Osteoblast (primary cell): ENCODE measurements at regions not wholly inside any gene's neighbourhood (a gene's known extent, or its start where the extent isn't known, plus 50 kb on each side); places are given as distances from the start of the nearest gene placed in this dataset.

Source experiments
- DNase-seq: peaks from one replicate; pipeline ENCODE4 v3.0.0; 2011; ENCODE audit warnings: low spot score, mixed read lengths; ENCODE audit not compliant: insufficient read length; ENCODE audit errors: missing footprints
- H2AFZ ChIP-seq: 2 replicates; pipeline ENCODE4 v1.6.0; 2011; ENCODE audit warnings: mild to moderate bottlenecking, low read length
- H3K27ac ChIP-seq: 2 replicates; pipeline ENCODE4 v1.5.1; 2011; ENCODE audit warnings: mild to moderate bottlenecking, low read depth, low read length, moderate library complexity
- H3K27me3 ChIP-seq: 2 replicates; pipeline ENCODE4 v1.6.0; 2012; ENCODE audit warnings: mild to moderate bottlenecking, control low read depth, inconsistent platforms, low read length, moderate library complexity; ENCODE audit not compliant: insufficient read depth
- H3K36me3 ChIP-seq: 2 replicates; pipeline ENCODE4 v1.5.1; 2011; ENCODE audit warnings: mild to moderate bottlenecking, low read length, control low read depth, moderate library complexity; ENCODE audit not compliant: insufficient read depth
- H3K4me1 ChIP-seq: 2 replicates; pipeline ENCODE4 v1.5.1; 2011; ENCODE audit warnings: mild to moderate bottlenecking, low read length, control low read depth, moderate library complexity; ENCODE audit not compliant: insufficient read depth
- H3K4me2 ChIP-seq: 2 replicates; pipeline ENCODE4 v1.6.0; 2011; ENCODE audit warnings: mild to moderate bottlenecking, low read length; ENCODE audit not compliant: insufficient read depth
- H3K4me3 ChIP-seq: fragments of 200-600 bp; sonication (generic); 3 replicates; pipeline ENCODE4 v1.5.1; 2012; ENCODE audit warnings: mild to moderate bottlenecking, low read length, inconsistent platforms; ENCODE audit not compliant: insufficient read depth
- H3K79me2 ChIP-seq: 2 replicates; pipeline ENCODE4 v1.6.0; 2012; ENCODE audit warnings: mild to moderate bottlenecking, low read length, control low read depth, inconsistent platforms; ENCODE audit not compliant: insufficient read depth
- H3K9me3 ChIP-seq: 2 replicates; pipeline ENCODE4 v1.5.1; 2011; ENCODE audit warnings: low read depth, low read length, control low read depth
- H4K20me1 ChIP-seq: 2 replicates; pipeline ENCODE4 v1.6.0; 2012; ENCODE audit warnings: mild to moderate bottlenecking, low read length, control low read depth; ENCODE audit not compliant: insufficient read depth
- CTCF ChIP-seq: IDR thresholded peaks from 2 replicates; pipeline ENCODE4 v1.5.1; 2011; ENCODE audit warnings: mild to moderate bottlenecking, low read depth, low read length, moderate library complexity; ENCODE audit errors: extremely low read depth

- Histone ChIP-seq H3K4me2 (no peak overlapping the region), H2AFZ (peak overlapping the region; percentile 24), H3K27me3 (no peaks in the 10 kb centered on the region), H4K20me1 (no peaks in the 10 kb centered on the region), H3K36me3 (no peaks in the 10 kb centered on the region), H3K27ac (no peak overlapping the region), H3K4me3 (no peak overlapping the region), H3K4me1 (peaks cover 13% of the 10 kb centered on the region), H3K79me2 (no peaks in the 10 kb centered on the region), H3K9me3 (peaks cover 3% of the 10 kb centered on the region)
- TF ChIP-seq CTCF, result no peak
- no peak for DNase-seq
These were observed 234.6 kb downstream of the RAP2B start for GRCh38 chr3:153396581-153396980.

DNA sequence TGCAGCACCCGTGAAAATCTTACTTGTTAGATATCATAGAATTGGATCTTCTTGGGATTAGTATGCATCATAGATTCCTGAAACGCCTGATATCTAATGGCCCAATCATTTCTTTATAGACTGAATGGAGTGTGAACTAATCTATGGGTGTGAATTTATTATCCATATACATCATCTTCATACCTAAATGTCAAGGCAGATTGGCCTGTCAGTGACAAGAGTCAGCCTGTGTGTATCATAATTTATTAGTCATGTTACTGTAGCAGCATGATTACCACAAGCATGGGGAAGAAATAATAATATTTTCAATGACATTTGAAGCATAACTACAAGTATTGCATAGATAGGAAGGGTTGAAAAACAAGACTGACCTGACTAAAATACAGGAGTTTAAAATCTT is 235.8 kb downstream of the RAP2B start:
- DNase-seq, result no peak
- TF ChIP-seq CTCF, result no peak
- Histone ChIP-seq H3K4me2 (no peak overlapping the region), H3K9me3 (peaks cover 3% of the 10 kb centered on the region), H3K4me1 (peaks cover 13% of the 10 kb centered on the region), H2AFZ (no peak overlapping the region), H3K79me2 (no peaks in the 10 kb centered on the region), H3K27ac (no peak overlapping the region), H3K27me3 (no peaks in the 10 kb centered on the region), H3K36me3 (no peaks in the 10 kb centered on the region), H4K20me1 (no peaks in the 10 kb centered on the region), H3K4me3 (no peak overlapping the region)

DNA sequence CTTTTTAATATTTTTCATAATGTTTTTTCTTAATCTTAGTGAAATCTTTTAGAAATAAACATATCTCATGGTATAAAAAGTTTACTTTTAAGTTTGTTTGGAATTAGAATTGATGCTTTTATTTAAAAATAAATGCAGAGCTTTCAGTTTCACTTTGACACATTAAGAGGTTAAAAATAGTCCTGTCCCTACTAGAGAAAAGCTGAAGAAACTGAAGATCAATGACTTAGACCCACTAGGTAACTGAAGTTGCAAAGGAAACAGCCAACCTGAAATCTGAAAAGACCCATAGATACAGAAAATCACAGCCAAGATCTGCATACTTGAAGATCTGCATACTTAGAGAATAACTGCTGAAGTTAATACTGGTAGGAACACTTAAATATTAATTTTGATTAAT is 237.6 kb downstream of the RAP2B start:
- Histone ChIP-seq H3K4me3 (peak overlapping the region; percentile 46), H3K27me3 (no peaks in the 10 kb centered on the region), H2AFZ (peak overlapping the region; percentile 90), H3K36me3 (no peaks in the 10 kb centered on the region), H3K9me3 (no peaks in the 10 kb centered on the region), H3K4me1 (peaks cover 13% of the 10 kb centered on the region), H4K20me1 (no peaks in the 10 kb centered on the region), H3K27ac (peak overlapping the region; percentile 24), H3K79me2 (no peaks in the 10 kb centered on the region), H3K4me2 (peak overlapping the region; percentile 73)
- DNase-seq, result no peak
- no peak for TF ChIP-seq CTCF

GRCh38 chr3:153400641-153401040 is 238.6 kb downstream of the RAP2B start:
- Histone ChIP-seq H3K27me3 (no peaks in the 10 kb centered on the region), H3K4me2 (peak overlapping the region; percentile 73), H3K36me3 (no peaks in the 10 kb centered on the region), H4K20me1 (no peaks in the 10 kb centered on the region), H3K4me3 (no peak overlapping the region), H3K27ac (peak overlapping the region; percentile 24), H3K4me1 (peaks cover 13% of the 10 kb centered on the region), H3K9me3 (no peaks in the 10 kb centered on the region), H2AFZ (peak overlapping the region; percentile 90), H3K79me2 (no peaks in the 10 kb centered on the region)
- DNase-seq, result no peak
- no peak for TF ChIP-seq CTCF
